ENCODE measurements at regions not wholly inside any gene's neighbourhood (a gene's known extent, or its start where the extent isn't known, plus 50 kb on each side); places are given as distances from the start of the nearest gene placed in this dataset.
"Not testable (repeated sequence)": the region's sequence is repeated elsewhere in the genome, so short reads cannot be mapped to it uniquely, and the experiment has no call there.

DNA sequence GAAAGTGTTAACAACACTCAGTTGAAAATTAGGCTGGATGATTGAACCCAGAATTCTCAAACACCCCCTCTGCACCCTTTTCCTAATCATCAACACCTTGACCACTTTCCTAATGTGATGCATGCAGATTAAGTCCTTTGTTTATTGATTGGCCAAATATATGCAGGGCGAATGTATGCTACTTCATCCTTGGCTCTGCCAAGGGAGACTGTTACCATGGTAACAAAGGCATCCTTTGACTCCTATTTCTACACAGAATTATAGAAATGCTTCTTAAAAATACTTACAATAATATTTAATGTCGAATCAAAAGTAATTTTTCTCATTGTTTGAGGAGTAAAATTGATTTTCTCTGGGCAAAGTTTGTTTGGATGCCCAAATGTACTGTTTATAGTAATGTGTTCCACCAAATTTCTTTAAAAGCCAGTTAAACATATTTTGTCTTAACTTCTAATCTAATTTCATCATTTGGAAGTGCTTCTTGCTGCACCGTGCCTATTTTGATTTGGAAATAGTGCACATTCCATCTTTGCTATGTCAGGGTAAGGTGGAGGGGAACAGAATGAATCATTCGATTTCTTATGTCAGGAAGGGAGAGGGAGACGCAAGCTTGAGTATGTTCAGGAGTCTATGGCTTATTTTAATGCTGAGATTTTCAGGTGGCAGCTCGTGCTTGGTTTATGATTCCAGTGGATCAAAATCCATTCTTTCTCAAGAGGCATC is 1384.3 kb upstream of the WWC1 start:
- Histone ChIP-seq H3K27me3 (ENCODE audit: control insufficient read depth, insufficient read depth, low read length) (no peaks in the 10 kb centered on the region), H3K4me3 (ENCODE audit: low read depth, low read length) (no peak overlapping the region), H3K36me3 (ENCODE audit: control insufficient read depth, insufficient read depth, low read length) (no peaks in the 10 kb centered on the region)
- FAIRE-seq, result no peak
- TF ChIP-seq, protein P1, sequence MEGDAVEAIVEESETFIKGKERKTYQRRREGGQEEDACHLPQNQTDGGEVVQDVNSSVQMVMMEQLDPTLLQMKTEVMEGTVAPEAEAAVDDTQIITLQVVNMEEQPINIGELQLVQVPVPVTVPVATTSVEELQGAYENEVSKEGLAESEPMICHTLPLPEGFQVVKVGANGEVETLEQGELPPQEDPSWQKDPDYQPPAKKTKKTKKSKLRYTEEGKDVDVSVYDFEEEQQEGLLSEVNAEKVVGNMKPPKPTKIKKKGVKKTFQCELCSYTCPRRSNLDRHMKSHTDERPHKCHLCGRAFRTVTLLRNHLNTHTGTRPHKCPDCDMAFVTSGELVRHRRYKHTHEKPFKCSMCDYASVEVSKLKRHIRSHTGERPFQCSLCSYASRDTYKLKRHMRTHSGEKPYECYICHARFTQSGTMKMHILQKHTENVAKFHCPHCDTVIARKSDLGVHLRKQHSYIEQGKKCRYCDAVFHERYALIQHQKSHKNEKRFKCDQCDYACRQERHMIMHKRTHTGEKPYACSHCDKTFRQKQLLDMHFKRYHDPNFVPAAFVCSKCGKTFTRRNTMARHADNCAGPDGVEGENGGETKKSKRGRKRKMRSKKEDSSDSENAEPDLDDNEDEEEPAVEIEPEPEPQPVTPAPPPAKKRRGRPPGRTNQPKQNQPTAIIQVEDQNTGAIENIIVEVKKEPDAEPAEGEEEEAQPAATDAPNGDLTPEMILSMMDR (IDR thresholded peaks at IDR 0.05; ENCODE audit: insufficient read depth, low read length, severe bottlenecking), result no peak
- DNase-seq (ENCODE audit: low read depth), result peak; percentile 39

- DNase-seq (ENCODE audit: low read depth) (peak; percentile 50), FAIRE-seq (no peak)
- Histone ChIP-seq H3K4me3 (ENCODE audit: low read depth, low read length) (no peak overlapping the region), H3K27me3 (ENCODE audit: control insufficient read depth, insufficient read depth, low read length) (no peaks in the 10 kb centered on the region), H3K36me3 (ENCODE audit: control insufficient read depth, insufficient read depth, low read length) (no peaks in the 10 kb centered on the region)
- TF ChIP-seq, protein P1 (IDR thresholded peaks at IDR 0.05; ENCODE audit: insufficient read depth, low read length, severe bottlenecking), result no peak
These were observed 1382.4 kb upstream of the WWC1 start for GRCh38 chr5:166909040-166909439.

DNA sequence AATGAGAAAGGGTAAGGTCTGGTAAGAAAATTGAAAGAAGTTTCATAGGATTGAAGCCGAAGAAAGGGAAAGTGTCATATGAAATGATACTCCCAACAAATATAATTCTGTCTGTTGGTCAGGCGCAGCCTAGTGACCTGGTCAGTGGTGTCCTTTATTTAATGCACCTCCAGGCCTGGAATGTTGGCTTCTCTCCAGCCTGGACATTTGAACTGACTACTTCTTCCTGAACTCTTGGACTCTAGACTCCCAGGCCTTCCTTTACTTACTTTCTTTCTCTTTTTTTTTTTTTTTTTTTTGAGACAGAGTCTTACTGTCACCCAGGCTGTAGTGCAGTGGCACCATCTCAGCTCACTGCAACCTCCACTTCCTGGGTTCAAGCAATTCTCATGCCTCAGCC is 1381.5 kb upstream of the WWC1 start:
- FAIRE-seq, result no peak
- Histone ChIP-seq H3K4me3 (ENCODE audit: low read depth, low read length) (no peak overlapping the region), H3K36me3 (ENCODE audit: control insufficient read depth, insufficient read depth, low read length) (no peaks in the 10 kb centered on the region), H3K27me3 (ENCODE audit: control insufficient read depth, insufficient read depth, low read length) (no peaks in the 10 kb centered on the region)
- TF ChIP-seq, protein P1 (IDR thresholded peaks at IDR 0.05; ENCODE audit: insufficient read depth, low read length, severe bottlenecking), result no peak
- DNase-seq (ENCODE audit: low read depth), result no peak

GRCh38 chr5:166910995-166911394 is 1380.5 kb upstream of the WWC1 start:
- Histone ChIP-seq H3K4me3 (ENCODE audit: low read depth, low read length) (no peak overlapping the region), H3K36me3 (ENCODE audit: control insufficient read depth, insufficient read depth, low read length) (no peaks in the 10 kb centered on the region), H3K27me3 (ENCODE audit: control insufficient read depth, insufficient read depth, low read length) (no peaks in the 10 kb centered on the region)
- FAIRE-seq (no peak), DNase-seq (ENCODE audit: low read depth) (no peak)
- TF ChIP-seq, protein P1 (IDR thresholded peaks at IDR 0.05; ENCODE audit: insufficient read depth, low read length, severe bottlenecking), result no peak

DNA sequence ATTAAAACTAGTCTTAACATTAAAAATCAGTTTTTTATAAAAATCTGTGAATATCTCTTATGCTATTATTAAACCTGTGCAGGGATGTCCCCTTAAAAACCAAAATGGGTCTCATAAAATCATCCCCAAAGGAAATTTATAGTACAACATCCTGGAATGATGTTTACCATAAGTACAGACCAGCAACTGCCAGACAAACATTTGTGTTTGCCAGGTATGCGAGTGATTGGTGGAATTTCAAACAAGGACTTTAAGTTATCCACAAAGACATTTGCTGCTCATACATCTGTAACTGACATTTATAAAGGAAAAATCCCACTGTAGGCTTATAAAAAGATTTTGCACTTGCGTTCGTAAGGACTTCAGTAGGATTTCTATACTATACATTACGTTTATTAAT is 1375.4 kb upstream of the WWC1 start:
- no peak for FAIRE-seq
- TF ChIP-seq, protein P1 (IDR thresholded peaks at IDR 0.05; ENCODE audit: insufficient read depth, low read length, severe bottlenecking), result no peak
- DNase-seq (ENCODE audit: low read depth), result no peak
- Histone ChIP-seq H3K27me3 (ENCODE audit: control insufficient read depth, insufficient read depth, low read length) (no peaks in the 10 kb centered on the region), H3K36me3 (ENCODE audit: control insufficient read depth, insufficient read depth, low read length) (no peaks in the 10 kb centered on the region), H3K4me3 (ENCODE audit: low read depth, low read length) (no peak overlapping the region)

- no peaks in the 10 kb centered on the region for H3K27me3 ChIP-seq (ENCODE audit: control insufficient read depth, insufficient read depth, low read length)
- TF ChIP-seq, protein P1 (IDR thresholded peaks at IDR 0.05; ENCODE audit: insufficient read depth, low read length, severe bottlenecking), result no peak
- FAIRE-seq (no peak), DNase-seq (ENCODE audit: low read depth) (no peak)
- H3K4me3 ChIP-seq (ENCODE audit: low read depth, low read length), result no peak overlapping the region
- H3K36me3 ChIP-seq (ENCODE audit: control insufficient read depth, insufficient read depth, low read length), result no peaks in the 10 kb centered on the region
These were observed 1365.3 kb upstream of the WWC1 start for GRCh38 chr5:166926138-166926537.

DNA sequence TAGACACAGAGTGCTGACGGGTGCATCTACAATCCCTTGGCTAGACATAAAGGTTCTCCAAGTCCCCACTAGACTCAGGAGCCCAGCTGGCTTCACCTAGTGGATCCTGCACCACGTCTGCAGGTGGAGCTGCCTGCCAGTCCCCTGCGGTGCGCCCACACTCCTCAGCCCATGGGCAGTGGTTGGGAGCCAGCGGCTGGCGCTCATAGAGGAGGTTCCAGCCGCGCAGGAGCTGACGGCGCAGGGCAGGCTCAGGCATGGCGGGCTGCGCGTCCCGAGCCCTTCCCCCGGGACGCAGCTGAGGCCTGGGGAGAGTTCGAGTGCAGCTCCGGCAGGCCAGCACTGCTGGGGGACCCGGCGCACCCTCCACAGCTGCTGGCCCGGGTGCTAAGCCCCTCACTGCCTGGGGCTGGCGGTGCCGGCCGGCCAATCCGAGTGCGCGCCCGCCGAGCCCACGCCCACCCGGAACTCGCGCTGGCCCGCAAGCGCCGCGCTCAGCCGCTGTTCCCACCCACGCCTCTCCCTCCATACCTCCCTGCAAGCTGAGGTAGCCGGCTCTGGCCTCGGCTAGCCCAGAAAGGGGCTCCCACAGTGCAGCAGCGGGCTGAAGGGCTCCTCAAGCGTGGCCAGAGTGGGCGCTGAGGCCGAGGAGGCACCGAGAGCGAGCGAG is 1364.5 kb upstream of the WWC1 start:
- not testable (repeated sequence) for FAIRE-seq; H3K27me3 ChIP-seq (ENCODE audit: control insufficient read depth, insufficient read depth, low read length); H3K4me3 ChIP-seq (ENCODE audit: low read depth, low read length); DNase-seq (ENCODE audit: low read depth); H3K36me3 ChIP-seq (ENCODE audit: control insufficient read depth, insufficient read depth, low read length)

All from bronchial epithelial cell (primary cell).